Activated effector memory CD4-positive, alpha-beta T cell treated with anti-CD3 and anti-CD28 coated beads, Interleukin-2, amount 50 U/mL, for 16 hours (primary cell): ENCODE measurements at regions not wholly inside any gene's neighbourhood (a gene's known extent, or its start where the extent isn't known, plus 50 kb on each side); places are given as distances from the start of the nearest gene placed in this dataset.
"Not testable (repeated sequence)": the region's sequence is repeated elsewhere in the genome, so short reads cannot be mapped to it uniquely, and the experiment has no call there.

Experiments
- DNase-seq: peaks from one replicate; pipeline ENCODE4 v3.0.0-alpha.2; 2020

DNA sequence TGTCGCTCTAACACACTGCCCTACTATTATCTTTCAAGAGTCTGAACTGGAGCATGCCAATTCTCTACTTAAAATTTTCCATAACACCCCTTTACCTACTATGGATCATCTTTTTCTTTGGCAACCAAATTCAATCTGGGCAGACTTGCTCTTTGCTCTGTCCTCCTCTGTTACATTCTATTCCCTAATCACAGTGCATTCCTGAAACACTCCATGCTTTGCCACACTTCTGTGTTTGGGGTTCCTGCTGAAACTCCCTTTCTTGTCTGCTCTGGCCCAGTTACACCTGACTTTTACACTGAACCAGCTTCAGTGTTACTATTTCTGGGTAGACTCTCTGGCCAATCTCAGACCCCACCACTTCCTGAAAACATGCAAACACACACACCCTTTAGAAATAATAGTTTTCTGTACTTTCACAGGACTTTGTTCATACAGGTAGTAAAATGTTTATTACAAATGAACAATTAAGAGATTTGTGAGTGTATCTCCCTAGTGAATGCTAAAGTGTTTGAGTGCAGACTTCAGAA, 119.9 kb upstream of the DCC start:
- DNase-seq, result no peak

DNA sequence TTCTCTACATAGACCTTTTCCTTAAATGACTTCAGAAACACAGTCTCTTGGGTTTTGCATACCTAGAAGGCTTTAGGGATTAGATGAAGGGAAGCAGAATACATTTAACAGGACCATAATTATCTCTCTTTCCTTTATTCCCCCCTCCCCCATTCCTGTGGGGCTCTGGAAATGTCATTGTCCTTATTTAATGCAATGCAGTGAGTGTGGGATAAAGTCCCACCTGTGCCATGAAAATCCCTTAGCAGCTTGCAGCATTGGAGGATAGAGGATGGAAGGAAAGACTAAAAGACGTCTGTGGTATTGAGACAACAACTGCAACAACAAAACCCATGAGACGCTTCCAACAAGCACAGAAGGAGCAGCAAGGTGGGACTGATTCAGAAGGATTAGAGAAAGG, 117.8 kb upstream of the DCC start:
- DNase-seq, result no peak

DNA sequence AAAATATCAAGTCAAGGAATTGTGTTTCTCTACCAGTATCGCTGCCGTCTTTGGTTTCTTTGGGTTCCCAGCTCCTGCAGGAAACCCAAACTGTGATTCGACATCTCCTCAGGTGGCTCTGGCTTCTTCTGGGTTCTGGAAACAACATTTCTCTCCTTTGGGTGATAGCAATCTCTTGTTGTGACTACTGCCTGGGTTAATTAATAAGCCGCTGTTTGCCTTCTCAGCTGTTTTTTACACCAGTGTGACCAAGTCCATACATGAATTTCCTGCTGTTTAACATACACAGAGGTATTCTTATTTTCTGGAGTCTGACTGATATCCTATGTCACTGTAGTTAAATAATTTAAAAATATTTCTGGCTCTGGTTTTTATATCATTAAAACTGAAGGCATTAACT, 112.5 kb upstream of the DCC start:
- no peak for DNase-seq

DNA sequence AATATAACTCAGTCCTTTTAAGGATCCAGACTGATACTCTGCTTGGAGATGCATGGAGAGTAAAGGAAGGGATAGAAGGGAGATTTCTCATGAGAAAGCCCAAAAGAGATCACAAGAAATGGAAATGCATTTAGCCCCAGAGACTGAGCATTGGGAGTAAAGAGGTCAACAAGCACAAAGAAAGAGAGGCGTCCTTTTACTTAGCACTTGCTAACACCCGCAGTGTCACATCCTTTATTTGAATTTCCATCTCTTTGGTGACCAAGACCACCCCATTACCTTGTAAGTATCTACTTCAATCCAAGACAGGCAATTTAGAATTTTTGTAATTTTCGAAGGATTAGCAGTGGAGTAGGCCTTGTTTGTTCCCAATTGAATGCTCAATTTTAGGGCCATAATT, 111.8 kb upstream of the DCC start:
- no peak for DNase-seq

DNA sequence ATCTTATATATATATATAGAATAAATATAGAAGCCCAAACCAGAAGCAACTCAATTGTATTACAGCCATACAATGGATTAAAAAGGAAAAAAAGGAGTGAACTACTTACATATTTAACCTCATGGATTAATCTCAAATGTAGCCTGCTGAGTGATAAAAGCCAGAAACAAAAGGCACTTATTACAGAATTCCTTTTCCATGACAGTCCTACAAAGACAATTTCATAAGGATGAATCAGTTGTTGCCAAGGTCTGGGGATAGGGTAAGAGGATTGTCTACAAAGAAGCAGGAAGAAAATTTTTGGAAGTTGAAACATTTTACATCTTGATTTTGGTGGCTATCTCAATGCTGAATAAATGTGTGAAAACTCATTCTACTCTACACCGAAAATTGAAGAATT, 103.9 kb upstream of the DCC start:
- no peak for DNase-seq

DNA sequence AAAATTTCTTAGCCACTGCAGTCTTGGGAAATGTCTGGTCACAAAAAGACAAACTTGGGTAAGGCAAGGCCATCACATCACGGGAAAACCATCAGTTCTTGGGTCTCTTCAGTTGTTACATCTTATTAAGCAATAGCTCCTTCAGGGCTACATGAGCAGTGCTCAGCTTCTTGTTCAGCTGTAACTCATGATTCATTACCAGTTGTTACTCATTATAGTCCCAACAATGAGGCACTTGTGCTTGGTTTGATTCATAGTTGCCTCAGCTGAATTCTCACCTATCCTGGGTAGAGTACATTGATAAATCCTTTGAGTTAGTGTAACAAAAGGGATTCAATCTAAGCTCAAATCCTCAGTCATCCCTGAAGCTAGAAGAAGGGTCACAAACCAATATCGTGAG, 102.4 kb upstream of the DCC start:
- no peak for DNase-seq

DNA sequence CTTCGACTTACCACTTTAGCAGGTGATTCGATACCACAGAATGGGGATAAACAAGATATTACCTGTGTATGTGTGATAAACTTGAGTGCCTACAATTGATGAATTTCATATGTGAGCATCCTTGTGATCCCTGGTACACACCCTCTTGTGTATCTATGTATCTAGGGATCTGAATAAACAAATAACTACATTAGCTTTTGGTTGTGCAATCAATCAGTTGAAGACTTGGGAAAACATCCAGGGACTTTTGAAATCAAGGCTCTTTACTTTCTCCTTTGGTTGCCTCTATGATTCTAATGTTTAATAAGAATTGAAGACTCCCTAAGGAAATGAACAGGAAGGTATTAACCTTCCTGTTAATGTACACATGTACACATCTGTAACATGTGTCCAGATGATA, 97.3 kb upstream of the DCC start:
- no peak for DNase-seq

DNA sequence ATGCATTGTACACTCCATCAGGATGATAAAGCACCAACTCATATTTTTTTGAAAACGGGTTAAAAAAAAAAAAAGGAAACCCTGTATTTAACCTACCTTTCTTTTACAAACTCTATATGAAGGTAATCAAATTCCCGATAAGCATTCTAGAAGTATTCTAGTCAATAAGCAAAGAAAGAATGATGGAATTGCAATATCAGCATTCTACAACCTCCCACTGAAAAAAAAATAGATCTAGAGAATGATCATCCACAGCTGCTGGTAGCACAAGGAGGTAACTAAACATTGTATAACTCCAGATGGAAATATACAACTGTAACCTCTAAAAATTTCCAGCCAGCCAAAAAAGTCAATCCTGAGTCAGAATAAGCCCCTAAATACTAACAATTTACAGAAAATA, 95.3 kb upstream of the DCC start:
- no peak for DNase-seq

DNA sequence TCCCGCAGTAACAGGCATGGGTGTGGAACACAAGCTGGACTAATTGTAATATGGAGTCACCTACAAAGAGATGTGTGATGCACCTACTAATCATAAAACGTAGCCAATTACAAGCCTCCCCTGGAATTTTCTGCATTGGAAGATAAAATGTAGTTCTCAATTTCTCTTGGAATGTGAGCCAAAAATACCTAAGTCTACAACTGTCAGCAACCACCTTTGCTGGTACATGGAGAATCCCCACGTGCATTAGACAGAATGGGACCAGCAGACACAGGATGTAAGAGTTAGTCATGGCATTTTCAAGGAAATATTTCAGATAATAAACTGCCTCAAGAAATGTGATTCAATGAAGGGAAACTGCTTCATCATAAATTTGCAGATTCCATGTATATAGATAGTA, 85.6 kb upstream of the DCC start:
- no peak for DNase-seq

DNA sequence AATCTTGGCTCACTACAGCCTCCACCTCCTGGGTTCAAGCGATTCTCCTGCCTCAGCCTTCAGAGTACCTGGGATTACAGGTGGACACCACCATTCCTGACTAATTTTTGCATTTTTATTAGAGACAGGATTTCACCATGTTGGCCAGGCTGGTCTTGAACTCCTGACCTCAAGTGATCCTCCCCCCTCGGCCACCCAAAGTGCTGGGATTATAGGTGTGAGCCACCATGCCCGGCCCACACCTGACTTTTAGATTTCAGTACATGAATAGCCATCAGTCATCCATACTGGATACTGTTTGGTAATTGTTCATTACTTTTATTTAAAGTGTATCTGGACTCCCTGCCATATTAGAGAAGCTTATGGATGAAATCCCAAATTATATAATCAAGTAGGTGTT, 82.6 kb upstream of the DCC start:
- DNase-seq, result not testable (repeated sequence)

DNA sequence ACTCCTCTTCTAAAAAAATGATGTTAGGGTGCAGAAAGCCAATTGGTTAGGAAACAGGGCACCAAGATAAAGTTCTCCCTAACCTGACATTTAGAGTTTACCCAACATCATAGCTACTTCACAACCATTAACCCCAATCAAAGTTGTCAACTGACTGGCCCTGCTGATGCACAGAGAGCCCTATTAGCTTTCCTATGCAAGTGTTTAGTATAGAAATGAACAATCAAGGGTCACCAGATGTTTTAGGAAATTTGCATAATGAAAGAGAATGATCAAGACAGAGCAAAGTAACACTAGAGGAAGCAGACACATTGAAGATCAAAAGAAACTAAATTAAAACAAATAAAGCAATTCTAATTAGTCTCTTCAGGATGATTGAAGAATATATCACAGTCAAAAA, 64.2 kb upstream of the DCC start:
- DNase-seq, result no peak

DNA sequence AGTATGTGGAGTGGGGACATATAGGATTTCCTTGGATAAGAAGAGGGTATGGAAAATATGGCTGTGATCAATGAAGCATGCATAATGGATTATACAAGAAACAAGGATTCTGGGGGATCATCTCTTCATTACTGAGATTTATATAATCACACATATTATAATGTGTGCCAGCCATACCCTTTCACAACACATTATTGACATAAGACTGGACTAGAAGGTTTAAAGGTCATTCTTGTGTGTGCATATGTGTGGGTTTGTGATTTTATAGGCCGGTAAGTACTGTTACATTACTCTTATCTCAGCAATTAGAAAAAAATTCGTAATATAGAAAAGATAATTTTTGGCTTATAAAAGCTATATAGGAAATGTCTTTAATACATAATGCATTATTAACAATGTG, 62.2 kb upstream of the DCC start:
- DNase-seq, result no peak

DNA sequence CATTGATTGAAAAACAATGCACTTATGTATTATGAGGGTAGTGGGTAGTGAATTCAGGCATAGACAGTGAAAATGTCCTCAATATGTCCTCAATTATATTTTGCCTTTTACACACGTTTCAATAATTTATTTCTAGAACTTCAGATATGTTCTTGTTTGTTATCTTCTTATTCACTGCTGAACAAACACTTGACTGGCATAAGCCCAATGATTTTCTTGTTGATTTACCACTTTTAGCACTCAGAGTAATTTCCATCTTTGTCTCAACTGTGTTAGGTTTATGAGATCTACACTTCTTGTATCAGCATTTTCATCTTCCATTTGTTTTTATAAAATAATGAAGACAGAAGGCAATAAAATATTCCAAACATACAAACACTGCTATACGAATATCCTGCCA, 61.8 kb upstream of the DCC start:
- DNase-seq, result no peak

DNA sequence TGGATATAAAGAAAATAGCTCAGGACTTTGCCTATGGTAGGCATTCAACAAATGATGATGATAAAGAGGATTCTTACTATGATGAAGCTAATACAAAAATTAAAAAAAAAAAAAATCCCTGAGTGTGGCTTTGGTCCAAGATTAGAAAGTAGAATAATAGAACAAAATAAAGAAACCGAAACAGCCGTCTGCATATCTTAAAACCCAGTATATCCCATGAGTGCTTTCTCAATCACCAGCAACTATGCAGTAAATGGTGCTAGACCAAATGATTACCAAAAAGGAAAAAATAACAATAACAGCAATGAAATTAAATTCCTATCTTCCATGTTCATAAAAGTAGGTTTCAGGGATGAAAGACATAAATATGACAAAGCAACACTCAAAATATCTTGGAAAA, 59.3 kb upstream of the DCC start:
- DNase-seq, result no peak

DNA sequence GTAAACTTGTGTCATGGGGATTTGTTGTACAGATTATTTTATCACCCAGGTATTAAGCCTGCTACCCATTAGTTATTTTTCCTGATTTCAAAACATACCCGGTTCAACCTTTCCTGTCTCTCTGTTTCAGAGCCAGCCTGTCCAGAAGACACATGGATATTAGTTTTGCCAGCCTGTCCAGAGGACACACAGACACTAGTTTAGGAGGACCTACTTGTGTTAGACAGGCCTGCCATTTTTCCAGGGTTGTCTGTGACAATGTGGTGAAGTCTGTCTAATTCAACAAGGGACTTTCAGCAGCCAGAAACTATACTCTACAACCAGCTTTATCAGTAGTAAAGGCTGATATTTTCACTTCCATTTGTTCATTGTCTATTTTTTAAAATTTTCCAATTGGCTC, 56.1 kb upstream of the DCC start:
- no peak for DNase-seq

DNA sequence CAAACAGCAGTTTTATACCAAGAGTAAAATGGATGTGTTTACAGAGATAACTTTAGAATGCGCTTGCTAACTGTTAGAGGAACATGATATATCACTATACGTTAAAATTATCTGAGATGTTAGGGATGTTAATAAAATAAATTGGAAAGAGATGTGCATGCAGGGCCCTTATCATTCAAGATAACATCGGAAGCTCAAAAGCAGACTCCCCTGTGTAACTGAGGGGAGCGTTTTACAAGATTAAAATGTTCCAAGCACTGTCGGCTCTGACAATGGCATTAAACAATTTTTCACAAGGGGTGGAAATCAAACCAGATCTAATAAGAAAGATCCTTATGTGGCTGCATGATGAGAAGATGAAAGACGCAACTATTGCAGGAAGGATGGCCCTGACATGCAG, 53.3 kb upstream of the DCC start:
- no peak for DNase-seq

DNA sequence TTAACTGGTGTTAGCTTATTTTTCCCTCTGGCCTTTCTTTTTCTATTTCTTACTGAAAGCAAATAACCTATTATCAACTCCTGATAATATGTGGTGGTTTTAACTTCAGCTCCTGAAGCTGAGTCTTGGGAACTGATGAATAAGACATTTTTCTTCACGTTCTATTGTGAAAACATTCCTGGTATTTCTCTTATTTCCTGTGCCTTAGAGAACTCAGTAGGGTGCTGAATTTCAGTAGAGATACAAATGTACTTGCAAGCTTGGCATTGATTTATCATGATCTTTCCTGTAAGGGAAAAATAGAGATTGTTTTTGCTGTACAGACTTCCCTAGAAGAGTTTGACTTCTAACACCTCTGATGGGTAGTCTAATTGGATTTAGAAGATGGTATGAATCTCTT, 52.8 kb upstream of the DCC start:
- DNase-seq, result no peak

DNA sequence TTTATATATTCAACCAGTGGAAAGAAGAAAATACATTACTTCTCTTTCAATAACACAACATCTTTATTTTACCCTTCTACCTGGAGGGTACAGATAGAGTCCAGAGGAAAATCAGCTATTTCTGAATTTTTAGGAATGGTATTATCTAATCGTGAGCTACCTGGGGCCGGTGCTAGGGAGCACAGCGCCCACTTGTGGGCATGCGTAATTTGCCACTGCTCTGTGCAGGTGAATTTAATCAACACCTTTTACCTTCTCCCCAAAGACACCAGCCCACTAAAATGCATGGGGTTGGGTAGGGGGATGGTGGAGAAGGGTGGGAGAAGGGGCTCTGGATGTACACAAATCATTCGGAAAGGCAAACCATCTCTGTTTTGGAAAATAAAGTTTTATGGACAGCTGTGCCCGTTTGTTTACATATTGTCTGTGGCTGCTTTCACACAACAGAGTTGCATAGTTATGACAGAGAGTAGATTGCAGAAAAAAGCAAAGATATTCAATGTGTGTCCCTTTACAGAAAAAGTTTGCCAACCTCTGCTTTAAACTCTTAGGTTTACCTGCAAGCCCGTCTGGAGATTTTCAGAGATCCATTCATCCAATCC, 51.5 kb upstream of the DCC start:
- no peak for DNase-seq

DNA sequence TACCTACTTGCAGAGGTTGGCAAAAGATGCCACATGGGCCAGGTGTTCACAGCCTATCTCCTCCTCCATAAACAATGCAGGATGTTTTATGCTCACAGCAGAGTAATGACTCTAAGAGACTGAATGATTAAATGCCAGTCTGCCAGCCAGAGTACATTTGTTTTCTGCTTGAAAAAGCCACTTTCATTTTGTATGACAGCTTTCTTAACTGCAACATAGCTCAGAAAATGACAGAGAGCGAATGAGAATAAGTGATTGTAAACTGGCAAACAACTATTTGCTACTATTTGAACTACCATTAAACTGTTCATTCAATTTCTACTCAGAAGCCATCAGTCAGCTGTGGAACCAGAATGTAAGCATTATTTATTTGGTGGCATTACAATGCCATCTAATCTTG, 50.6 kb upstream of the DCC start:
- no peak for DNase-seq
